ENCODE measurements at regions not wholly inside any gene's neighbourhood (a gene's known extent, or its start where the extent isn't known, plus 50 kb on each side); places are given as distances from the start of the nearest gene placed in this dataset.

DNA sequence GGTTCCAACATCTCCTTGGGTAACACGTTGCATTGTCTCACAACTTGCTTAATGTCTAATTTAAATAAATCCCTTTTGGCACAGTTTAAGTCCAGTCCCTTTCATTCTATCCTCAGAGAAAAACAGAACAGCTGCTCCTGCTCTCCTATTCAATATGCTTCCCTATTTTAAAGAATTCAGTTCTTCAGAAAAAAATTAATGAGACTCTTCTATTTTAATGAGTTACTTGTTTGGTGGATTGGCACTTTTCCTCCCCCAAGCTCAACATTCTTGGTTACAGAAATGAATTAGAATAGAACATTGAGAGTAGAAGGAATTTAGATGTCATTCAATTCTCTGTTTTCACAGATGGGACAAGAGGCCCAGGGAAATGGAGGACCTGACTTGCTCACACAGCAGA, 116.9 kb upstream of the ATP8B1 start:
- Histone ChIP-seq H3K4me2 (no peak overlapping the region), H3F3A (replicated peaks; ENCODE audit: insufficient read depth) (no peaks in the 10 kb centered on the region), H3K36me3 (replicated peaks in 1 of 2; ENCODE audit: control insufficient read depth in 1 of 2, insufficient read depth in 2 of 2, low read length in 1 of 2) (no peaks in the 10 kb centered on the region), H3K4me1 (ENCODE audit: control insufficient read depth in 1 of 2, insufficient read depth in 2 of 2, low read depth in 1 of 2, low read length in 1 of 2) (peaks cover 8 to 13% of the 10 kb centered on the region in 2 experiments; a peak in 2 of 4 replicates), H3K9me2 (no peaks in the 10 kb centered on the region), H3K27ac (ENCODE audit: low read depth in 2 of 2, low read length in 1 of 2) (no peak overlapping the region), H3K9me3 (no peaks in the 10 kb centered on the region), H3K79me2 (ENCODE audit: insufficient read depth) (no peaks in the 10 kb centered on the region), H4K20me1 (ENCODE audit: insufficient read depth) (no peaks in the 10 kb centered on the region), H3K4me3 (ENCODE audit: low read depth in 2 of 2, low read length in 1 of 2) (no peak overlapping the region), H3K9ac (no peak overlapping the region), H3K27me3 (ENCODE audit: insufficient read depth) (no peaks in the 10 kb centered on the region), H2AFZ (ENCODE audit: low read depth) (no peak overlapping the region)
- ChIA-PET CTCF (no interaction called here), POLR2A (no interaction called here)
- DNase-seq, result no peak
- TF ChIP-seq ZBTB33 (IDR thresholded peaks at IDR 0.05; ENCODE audit: borderline replicate concordance, low read depth), result no peak
- no peak for TF ChIP-seq MEF2A (IDR thresholded peaks at IDR 0.05; ENCODE audit: borderline replicate concordance, low read depth)
- TF ChIP-seq, protein P1, sequence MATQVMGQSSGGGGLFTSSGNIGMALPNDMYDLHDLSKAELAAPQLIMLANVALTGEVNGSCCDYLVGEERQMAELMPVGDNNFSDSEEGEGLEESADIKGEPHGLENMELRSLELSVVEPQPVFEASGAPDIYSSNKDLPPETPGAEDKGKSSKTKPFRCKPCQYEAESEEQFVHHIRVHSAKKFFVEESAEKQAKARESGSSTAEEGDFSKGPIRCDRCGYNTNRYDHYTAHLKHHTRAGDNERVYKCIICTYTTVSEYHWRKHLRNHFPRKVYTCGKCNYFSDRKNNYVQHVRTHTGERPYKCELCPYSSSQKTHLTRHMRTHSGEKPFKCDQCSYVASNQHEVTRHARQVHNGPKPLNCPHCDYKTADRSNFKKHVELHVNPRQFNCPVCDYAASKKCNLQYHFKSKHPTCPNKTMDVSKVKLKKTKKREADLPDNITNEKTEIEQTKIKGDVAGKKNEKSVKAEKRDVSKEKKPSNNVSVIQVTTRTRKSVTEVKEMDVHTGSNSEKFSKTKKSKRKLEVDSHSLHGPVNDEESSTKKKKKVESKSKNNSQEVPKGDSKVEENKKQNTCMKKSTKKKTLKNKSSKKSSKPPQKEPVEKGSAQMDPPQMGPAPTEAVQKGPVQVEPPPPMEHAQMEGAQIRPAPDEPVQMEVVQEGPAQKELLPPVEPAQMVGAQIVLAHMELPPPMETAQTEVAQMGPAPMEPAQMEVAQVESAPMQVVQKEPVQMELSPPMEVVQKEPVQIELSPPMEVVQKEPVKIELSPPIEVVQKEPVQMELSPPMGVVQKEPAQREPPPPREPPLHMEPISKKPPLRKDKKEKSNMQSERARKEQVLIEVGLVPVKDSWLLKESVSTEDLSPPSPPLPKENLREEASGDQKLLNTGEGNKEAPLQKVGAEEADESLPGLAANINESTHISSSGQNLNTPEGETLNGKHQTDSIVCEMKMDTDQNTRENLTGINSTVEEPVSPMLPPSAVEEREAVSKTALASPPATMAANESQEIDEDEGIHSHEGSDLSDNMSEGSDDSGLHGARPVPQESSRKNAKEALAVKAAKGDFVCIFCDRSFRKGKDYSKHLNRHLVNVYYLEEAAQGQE (IDR thresholded peaks at IDR 0.05; ENCODE audit: low read depth, low read length), result no peak
- no peak for TF ChIP-seq MXI1 (IDR thresholded peaks at IDR 0.05; ENCODE audit: low read depth, low read length)
- no peak for TF ChIP-seq SIN3A (IDR thresholded peaks at IDR 0.05; ENCODE audit: borderline replicate concordance, low read depth, low read length)
- no peak for TF ChIP-seq MAX (IDR thresholded peaks at IDR 0.05; ENCODE audit: low read depth)
- WGBS (ENCODE audit: low lambda C conversion rate), result 69% methylated on average over 1 of the region's 1 CpG

GRCh38 chr18:57918601-57919000, 115.5 kb upstream of the ATP8B1 start:
- Histone ChIP-seq H3K4me2 (no peak overlapping the region), H3K9me2 (no peaks in the 10 kb centered on the region), H3K36me3 (replicated peaks in 1 of 2; ENCODE audit: control insufficient read depth in 1 of 2, insufficient read depth in 2 of 2, low read length in 1 of 2) (no peaks in the 10 kb centered on the region), H3K27ac (ENCODE audit: low read depth in 2 of 2, low read length in 1 of 2) (no peak overlapping the region), H3K4me1 (ENCODE audit: control insufficient read depth in 1 of 2, insufficient read depth in 2 of 2, low read depth in 1 of 2, low read length in 1 of 2) (peaks cover 10 to 13% of the 10 kb centered on the region in 2 experiments; a peak in 3 of 4 replicates), H3K9ac (no peak overlapping the region), H4K20me1 (ENCODE audit: insufficient read depth) (no peaks in the 10 kb centered on the region), H2AFZ (ENCODE audit: low read depth) (no peak overlapping the region), H3K27me3 (ENCODE audit: insufficient read depth) (no peaks in the 10 kb centered on the region), H3F3A (replicated peaks; ENCODE audit: insufficient read depth) (no peaks in the 10 kb centered on the region), H3K9me3 (no peaks in the 10 kb centered on the region), H3K79me2 (ENCODE audit: insufficient read depth) (no peaks in the 10 kb centered on the region), H3K4me3 (ENCODE audit: low read depth in 2 of 2, low read length in 1 of 2) (no peak overlapping the region)
- TF ChIP-seq, protein P1 (IDR thresholded peaks at IDR 0.05; ENCODE audit: low read depth, low read length), result no peak
- TF ChIP-seq JUND (IDR thresholded peaks at IDR 0.05), result no peak
- TF ChIP-seq FOSL2 (IDR thresholded peaks at IDR 0.05; ENCODE audit: borderline replicate concordance, low read depth), result no peak
- TF ChIP-seq POLR2AphosphoS5 (IDR thresholded peaks at IDR 0.05; ENCODE audit: low read depth, low read length), result no peak
- no peak for TF ChIP-seq NRF1 (IDR thresholded peaks at IDR 0.05; ENCODE audit: low read depth, low read length)
- no peak for DNase-seq
- ChIA-PET CTCF (no interaction called here), POLR2A (no interaction called here)
- 67% methylated on average over 3 of the region's 3 CpGs for WGBS (ENCODE audit: low lambda C conversion rate)
